Progenitor cell of endocrine pancreas (in vitro differentiated cells): ENCODE measurements at regions not wholly inside any gene's neighbourhood (a gene's known extent, or its start where the extent isn't known, plus 50 kb on each side); places are given as distances from the start of the nearest gene placed in this dataset.
"Not testable (repeated sequence)": the region's sequence is repeated elsewhere in the genome, so short reads cannot be mapped to it uniquely, and the experiment has no call there.

Experiments
- DNase-seq: peaks from one replicate; pipeline ENCODE4 v3.0.0; 2021; ENCODE audit warnings: low spot score; ENCODE audit not compliant: unreplicated experiment
- H3K27ac Mint-ChIP-seq: 2 replicates; pipeline ENCODE4 v1.8.0; 2021; ENCODE audit warnings: mild to moderate bottlenecking, moderate library complexity, mixed read lengths
- H3K27me3 Mint-ChIP-seq: 2 replicates; pipeline ENCODE4 v1.8.0; 2021; ENCODE audit warnings: mixed read lengths
- H3K36me3 Mint-ChIP-seq: 2 replicates; pipeline ENCODE4 v1.8.0; 2022; ENCODE audit warnings: mixed read lengths; ENCODE audit not compliant: insufficient read depth
- H3K4me1 Mint-ChIP-seq: 2 replicates; pipeline ENCODE4 v1.8.0; 2021; ENCODE audit warnings: low read depth, mixed read lengths
- H3K4me3 Mint-ChIP-seq: 2 replicates; pipeline ENCODE4 v1.8.0; 2021; ENCODE audit warnings: low read depth, mild to moderate bottlenecking, moderate library complexity, mixed read lengths
- H3K9me3 Mint-ChIP-seq: 2 replicates; pipeline ENCODE4 v1.8.0; 2021; ENCODE audit warnings: low read depth, mixed read lengths
- TF ChIP-seq, protein P1 (sequence below): fragments of 200-600 bp; sonication (generic); IDR thresholded peaks from one replicate; pipeline ENCODE4 v1.5.0; 2021; ENCODE audit warnings: antibody characterized with exemption, mild to moderate bottlenecking; ENCODE audit not compliant: unreplicated experiment

DNA sequence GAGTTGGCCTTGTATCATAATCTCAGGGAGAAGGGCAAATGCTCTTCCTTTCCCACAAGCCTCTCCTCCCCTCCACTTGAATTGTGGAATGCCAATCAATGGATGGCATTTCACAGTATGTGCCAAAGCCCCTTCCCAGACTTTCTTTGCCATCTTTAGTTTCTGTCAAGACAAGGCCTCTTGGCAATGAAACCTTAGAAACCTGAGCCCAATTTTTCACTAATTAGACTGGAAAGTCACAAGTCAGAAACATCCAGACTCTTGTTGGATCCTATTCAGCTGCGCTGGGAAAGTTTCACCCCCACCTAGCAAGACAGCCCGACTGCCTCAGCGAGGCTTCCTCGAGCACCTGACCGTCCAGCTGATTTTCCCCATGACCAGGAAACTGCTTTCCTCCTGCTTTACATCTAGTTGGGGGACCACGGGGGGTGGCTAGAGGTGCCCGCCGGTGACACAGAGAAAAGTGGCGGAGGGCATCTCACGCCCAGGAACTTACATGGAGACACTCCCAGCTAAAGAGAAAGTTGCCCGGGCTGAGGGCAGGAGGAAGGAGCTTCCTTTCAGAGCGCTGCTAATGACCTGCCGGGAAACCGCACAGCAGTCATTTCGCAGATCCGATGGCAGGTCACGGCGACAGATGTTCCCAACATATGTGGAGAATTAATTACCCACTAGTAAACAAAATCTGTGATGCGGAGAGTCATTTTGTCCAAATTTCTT is 302.6 kb upstream of the RRP15 start:
- Mint-ChIP-seq H3K27ac (peak overlapping the region; percentile 63), H3K27me3 (peaks cover 4% of the 10 kb centered on the region), H3K4me1 (no peaks in the 10 kb centered on the region), H3K9me3 (no peaks in the 10 kb centered on the region), H3K4me3 (no peak overlapping the region), H3K36me3 (no peaks in the 10 kb centered on the region)
- DNase-seq: no peak
- TF ChIP-seq, protein P1, sequence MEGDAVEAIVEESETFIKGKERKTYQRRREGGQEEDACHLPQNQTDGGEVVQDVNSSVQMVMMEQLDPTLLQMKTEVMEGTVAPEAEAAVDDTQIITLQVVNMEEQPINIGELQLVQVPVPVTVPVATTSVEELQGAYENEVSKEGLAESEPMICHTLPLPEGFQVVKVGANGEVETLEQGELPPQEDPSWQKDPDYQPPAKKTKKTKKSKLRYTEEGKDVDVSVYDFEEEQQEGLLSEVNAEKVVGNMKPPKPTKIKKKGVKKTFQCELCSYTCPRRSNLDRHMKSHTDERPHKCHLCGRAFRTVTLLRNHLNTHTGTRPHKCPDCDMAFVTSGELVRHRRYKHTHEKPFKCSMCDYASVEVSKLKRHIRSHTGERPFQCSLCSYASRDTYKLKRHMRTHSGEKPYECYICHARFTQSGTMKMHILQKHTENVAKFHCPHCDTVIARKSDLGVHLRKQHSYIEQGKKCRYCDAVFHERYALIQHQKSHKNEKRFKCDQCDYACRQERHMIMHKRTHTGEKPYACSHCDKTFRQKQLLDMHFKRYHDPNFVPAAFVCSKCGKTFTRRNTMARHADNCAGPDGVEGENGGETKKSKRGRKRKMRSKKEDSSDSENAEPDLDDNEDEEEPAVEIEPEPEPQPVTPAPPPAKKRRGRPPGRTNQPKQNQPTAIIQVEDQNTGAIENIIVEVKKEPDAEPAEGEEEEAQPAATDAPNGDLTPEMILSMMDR: no peak

DNA sequence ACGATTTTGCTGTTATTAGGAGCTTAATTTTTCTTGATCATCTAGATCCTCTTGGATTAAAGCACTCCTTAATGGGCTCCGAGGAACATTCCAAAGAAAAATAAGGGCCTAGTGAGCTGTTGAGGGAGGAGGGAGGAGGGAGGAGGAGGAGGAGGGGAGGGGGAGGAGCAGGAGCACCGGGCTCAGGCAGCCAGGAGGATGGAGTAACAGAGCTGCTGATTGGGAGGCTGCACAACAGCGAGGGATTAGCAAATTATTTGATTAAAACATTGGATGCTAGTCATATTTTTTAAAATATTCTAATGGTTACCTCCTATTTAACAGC is 302.1 kb upstream of the RRP15 start:
- H3K36me3 Mint-ChIP-seq: no peaks in the 10 kb centered on the region
- no peak for DNase-seq
- TF ChIP-seq, protein P1: no peak
- peaks cover 4% of the 10 kb centered on the region for H3K27me3 Mint-ChIP-seq
- H3K4me1 Mint-ChIP-seq: no peaks in the 10 kb centered on the region
- H3K4me3 Mint-ChIP-seq: no peak overlapping the region
- no peaks in the 10 kb centered on the region for H3K9me3 Mint-ChIP-seq
- H3K27ac Mint-ChIP-seq: peak overlapping the region; percentile 63

DNA sequence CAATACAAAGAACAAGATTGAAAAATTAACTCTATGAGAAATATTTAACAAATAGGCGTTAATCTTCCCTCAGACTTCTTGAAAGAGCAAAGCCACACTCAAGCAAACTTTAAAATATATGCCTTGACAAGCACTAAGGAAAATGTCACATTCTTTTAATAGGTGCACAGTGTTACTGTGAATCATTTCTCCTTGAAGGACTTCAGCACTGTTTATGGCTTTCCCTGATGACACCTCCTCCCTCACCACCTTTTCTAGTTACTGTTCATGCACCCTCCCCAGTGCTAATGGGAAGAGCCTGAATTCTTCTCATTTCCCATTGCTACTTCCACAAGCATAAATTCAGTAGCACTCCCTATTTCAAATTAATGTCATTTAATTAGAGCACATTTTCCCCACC is 299.5 kb upstream of the RRP15 start:
- Mint-ChIP-seq H3K27me3 (no peaks in the 10 kb centered on the region), H3K4me3 (no peak overlapping the region), H3K27ac (no peak overlapping the region), H3K36me3 (no peaks in the 10 kb centered on the region), H3K9me3 (no peaks in the 10 kb centered on the region), H3K4me1 (no peaks in the 10 kb centered on the region)
- TF ChIP-seq, protein P1: no peak
- no peak for DNase-seq

DNA sequence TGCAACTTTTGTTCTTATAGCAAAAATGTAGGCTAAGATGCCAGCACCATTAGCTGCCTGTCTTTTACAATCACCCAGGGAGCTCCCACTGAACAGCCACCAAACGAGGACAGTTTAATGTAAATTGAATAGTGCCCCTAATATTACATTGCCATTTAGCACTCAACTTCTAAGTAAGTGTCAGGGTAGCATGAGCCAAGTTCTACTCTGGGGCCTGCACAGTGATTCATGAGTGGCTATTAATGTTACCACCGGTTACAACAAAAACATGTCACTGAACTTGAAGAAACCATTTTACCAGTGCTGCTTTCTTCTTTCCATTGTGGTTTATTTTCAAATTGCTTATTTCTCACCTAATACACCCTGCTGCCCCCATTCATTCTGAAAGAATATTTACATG is 295.6 kb upstream of the RRP15 start:
- TF ChIP-seq, protein P1: no peak
- no peak overlapping the region for H3K27ac Mint-ChIP-seq
- H3K4me3 Mint-ChIP-seq: no peak overlapping the region
- H3K4me1 Mint-ChIP-seq: peaks cover 8% of the 10 kb centered on the region
- no peaks in the 10 kb centered on the region for H3K27me3 Mint-ChIP-seq
- no peaks in the 10 kb centered on the region for H3K9me3 Mint-ChIP-seq
- no peak for DNase-seq
- no peaks in the 10 kb centered on the region for H3K36me3 Mint-ChIP-seq

DNA sequence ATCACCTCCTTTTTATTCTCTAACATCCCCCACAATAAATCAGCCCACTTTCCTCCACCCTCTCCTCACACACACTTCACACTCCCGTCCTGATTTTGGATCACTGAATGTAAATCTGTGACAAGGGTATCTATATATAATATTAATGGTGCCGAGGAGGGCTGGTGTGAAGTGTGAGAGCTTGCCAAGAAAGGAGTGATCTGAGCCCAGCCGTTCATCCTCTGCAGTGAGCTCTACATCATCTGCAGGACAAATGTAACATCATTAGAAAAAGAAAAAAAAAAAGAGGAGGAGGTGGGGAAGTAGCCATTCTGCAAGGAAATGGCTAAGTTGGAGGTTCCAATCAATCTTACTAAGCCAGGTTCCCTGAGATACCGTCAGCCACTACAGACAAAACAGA is 291.7 kb upstream of the RRP15 start:
- H3K27me3 Mint-ChIP-seq: no peaks in the 10 kb centered on the region
- no peak overlapping the region for H3K4me3 Mint-ChIP-seq
- no peak overlapping the region for H3K27ac Mint-ChIP-seq

DNA sequence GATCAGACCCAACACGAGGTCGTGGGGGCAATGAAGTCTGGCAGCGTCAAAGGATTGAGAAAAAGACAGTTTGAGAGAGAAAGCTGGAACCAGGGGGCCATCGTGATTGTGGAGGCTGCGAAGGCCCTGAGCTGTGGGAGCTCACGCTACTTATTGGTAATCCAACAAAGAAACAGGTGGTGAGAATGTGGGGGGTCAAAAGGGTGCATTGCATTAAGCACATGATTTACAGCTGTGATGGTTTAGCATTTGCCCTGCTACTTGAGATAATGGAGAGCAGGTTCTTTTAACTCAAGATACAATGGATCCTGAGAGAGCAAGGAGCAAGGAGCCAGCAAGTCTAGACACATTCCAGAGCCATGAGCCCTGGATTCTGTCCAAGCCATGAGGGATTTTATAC is 276.8 kb upstream of the RRP15 start:
- H3K9me3 Mint-ChIP-seq, DNase-seq, H3K4me1 Mint-ChIP-seq, H3K36me3 Mint-ChIP-seq, H3K27me3 Mint-ChIP-seq, H3K27ac Mint-ChIP-seq, H3K4me3 Mint-ChIP-seq: not testable (repeated sequence)

More for the DNA sequence above, 291.7 kb upstream of the RRP15 start:
- TF ChIP-seq, protein P1: no peak
- no peak for DNase-seq
- H3K9me3 Mint-ChIP-seq: no peaks in the 10 kb centered on the region
- no peaks in the 10 kb centered on the region for H3K36me3 Mint-ChIP-seq
- H3K4me1 Mint-ChIP-seq: peaks cover 16% of the 10 kb centered on the region

DNA sequence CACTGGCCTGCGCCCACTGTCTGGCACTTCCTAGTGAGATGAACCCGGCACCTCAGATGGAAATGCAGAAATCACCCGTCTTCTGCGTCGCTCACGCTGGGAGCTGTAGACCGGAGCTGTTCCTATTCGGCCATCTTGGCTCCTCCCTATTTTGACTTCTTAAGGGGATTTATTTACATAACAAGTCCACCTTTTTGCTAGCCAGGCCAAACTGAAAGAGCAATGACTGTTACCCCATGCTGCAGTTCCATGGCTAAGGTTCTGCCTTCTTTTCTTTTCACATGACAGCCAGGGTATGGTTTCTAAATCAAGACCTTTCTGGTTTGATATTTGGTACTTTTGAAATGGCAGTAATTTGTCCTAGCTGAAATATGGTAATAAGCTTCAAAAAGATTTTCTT is 270.0 kb upstream of the RRP15 start:
- not testable (repeated sequence) for H3K9me3 Mint-ChIP-seq, H3K27me3 Mint-ChIP-seq, H3K27ac Mint-ChIP-seq, H3K4me1 Mint-ChIP-seq, H3K36me3 Mint-ChIP-seq, DNase-seq
- H3K4me3 Mint-ChIP-seq: peak overlapping the region; percentile 35
